Osteoblast (primary cell): ENCODE measurements at regions not wholly inside any gene's neighbourhood (a gene's known extent, or its start where the extent isn't known, plus 50 kb on each side); places are given as distances from the start of the nearest gene placed in this dataset.

Experiments used
- DNase-seq: peaks from one replicate; pipeline ENCODE4 v3.0.0; 2011; ENCODE audit warnings: low spot score, mixed read lengths; ENCODE audit not compliant: insufficient read length; ENCODE audit errors: missing footprints
- H2AFZ ChIP-seq: 2 replicates; pipeline ENCODE4 v1.6.0; 2011; ENCODE audit warnings: mild to moderate bottlenecking, low read length
- H3K27ac ChIP-seq: 2 replicates; pipeline ENCODE4 v1.5.1; 2011; ENCODE audit warnings: mild to moderate bottlenecking, low read depth, low read length, moderate library complexity
- H3K27me3 ChIP-seq: 2 replicates; pipeline ENCODE4 v1.6.0; 2012; ENCODE audit warnings: mild to moderate bottlenecking, control low read depth, inconsistent platforms, low read length, moderate library complexity; ENCODE audit not compliant: insufficient read depth
- H3K36me3 ChIP-seq: 2 replicates; pipeline ENCODE4 v1.5.1; 2011; ENCODE audit warnings: mild to moderate bottlenecking, low read length, control low read depth, moderate library complexity; ENCODE audit not compliant: insufficient read depth
- H3K4me1 ChIP-seq: 2 replicates; pipeline ENCODE4 v1.5.1; 2011; ENCODE audit warnings: mild to moderate bottlenecking, low read length, control low read depth, moderate library complexity; ENCODE audit not compliant: insufficient read depth
- H3K4me2 ChIP-seq: 2 replicates; pipeline ENCODE4 v1.6.0; 2011; ENCODE audit warnings: mild to moderate bottlenecking, low read length; ENCODE audit not compliant: insufficient read depth
- H3K4me3 ChIP-seq: fragments of 200-600 bp; sonication (generic); 3 replicates; pipeline ENCODE4 v1.5.1; 2012; ENCODE audit warnings: mild to moderate bottlenecking, low read length, inconsistent platforms; ENCODE audit not compliant: insufficient read depth
- H3K79me2 ChIP-seq: 2 replicates; pipeline ENCODE4 v1.6.0; 2012; ENCODE audit warnings: mild to moderate bottlenecking, low read length, control low read depth, inconsistent platforms; ENCODE audit not compliant: insufficient read depth
- H3K9me3 ChIP-seq: 2 replicates; pipeline ENCODE4 v1.5.1; 2011; ENCODE audit warnings: low read depth, low read length, control low read depth
- H4K20me1 ChIP-seq: 2 replicates; pipeline ENCODE4 v1.6.0; 2012; ENCODE audit warnings: mild to moderate bottlenecking, low read length, control low read depth; ENCODE audit not compliant: insufficient read depth
- TF ChIP-seq, protein P1 (sequence below): IDR thresholded peaks from 2 replicates; pipeline ENCODE4 v1.5.1; 2011; ENCODE audit warnings: mild to moderate bottlenecking, low read depth, low read length, moderate library complexity; ENCODE audit errors: extremely low read depth

DNA sequence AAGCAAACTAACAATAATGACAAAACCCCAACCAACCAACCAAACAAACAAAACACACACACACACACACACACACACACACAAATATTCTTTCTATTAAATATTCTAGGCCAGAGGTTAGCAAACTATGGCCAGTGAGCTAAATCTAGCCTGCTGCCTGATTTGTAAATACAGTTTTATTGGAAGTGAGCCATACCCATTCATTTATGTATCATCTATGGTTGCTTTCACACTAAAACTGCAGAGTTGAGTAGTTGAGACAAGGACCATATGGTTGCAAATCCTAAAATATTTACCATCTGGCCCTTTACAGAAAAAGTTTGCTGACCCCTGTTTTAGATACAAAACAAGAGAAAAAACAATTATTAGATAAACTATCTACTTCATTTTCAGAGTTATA lies 620.5 kb upstream of the SEMA6A start:
- TF ChIP-seq, protein P1, sequence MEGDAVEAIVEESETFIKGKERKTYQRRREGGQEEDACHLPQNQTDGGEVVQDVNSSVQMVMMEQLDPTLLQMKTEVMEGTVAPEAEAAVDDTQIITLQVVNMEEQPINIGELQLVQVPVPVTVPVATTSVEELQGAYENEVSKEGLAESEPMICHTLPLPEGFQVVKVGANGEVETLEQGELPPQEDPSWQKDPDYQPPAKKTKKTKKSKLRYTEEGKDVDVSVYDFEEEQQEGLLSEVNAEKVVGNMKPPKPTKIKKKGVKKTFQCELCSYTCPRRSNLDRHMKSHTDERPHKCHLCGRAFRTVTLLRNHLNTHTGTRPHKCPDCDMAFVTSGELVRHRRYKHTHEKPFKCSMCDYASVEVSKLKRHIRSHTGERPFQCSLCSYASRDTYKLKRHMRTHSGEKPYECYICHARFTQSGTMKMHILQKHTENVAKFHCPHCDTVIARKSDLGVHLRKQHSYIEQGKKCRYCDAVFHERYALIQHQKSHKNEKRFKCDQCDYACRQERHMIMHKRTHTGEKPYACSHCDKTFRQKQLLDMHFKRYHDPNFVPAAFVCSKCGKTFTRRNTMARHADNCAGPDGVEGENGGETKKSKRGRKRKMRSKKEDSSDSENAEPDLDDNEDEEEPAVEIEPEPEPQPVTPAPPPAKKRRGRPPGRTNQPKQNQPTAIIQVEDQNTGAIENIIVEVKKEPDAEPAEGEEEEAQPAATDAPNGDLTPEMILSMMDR, result no peak
- Histone ChIP-seq H2AFZ (no peak overlapping the region), H4K20me1 (no peaks in the 10 kb centered on the region)

DNA sequence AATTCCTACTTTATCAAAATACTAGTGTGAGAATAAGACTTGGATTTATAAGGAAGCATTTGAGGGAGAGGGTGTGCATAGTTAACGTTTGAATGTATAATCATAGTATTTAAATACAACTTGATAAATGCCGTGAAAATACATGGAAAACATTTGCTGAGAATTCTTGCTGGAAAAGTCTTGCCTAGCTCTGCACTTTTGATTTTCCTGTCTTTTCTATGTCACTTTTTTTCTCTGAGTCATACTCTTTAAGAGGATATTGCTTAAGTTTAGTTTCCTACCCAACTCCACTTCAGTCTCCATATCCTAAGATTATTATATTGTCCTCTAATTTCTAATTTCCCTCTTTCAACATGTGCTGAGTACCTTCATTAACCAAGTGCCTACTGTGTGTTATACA lies 616.6 kb upstream of the SEMA6A start:
- H3K27ac ChIP-seq, result no peak overlapping the region
- no peaks in the 10 kb centered on the region for H3K36me3 ChIP-seq
- H2AFZ ChIP-seq, result no peak overlapping the region
- no peaks in the 10 kb centered on the region for H3K27me3 ChIP-seq
- no peaks in the 10 kb centered on the region for H3K4me1 ChIP-seq
- no peak overlapping the region for H3K4me2 ChIP-seq
- H3K9me3 ChIP-seq, result no peaks in the 10 kb centered on the region
- DNase-seq, result no peak
- no peak overlapping the region for H3K4me3 ChIP-seq
- no peaks in the 10 kb centered on the region for H4K20me1 ChIP-seq
- H3K79me2 ChIP-seq, result no peaks in the 10 kb centered on the region
- TF ChIP-seq, protein P1, result no peak

More for the DNA sequence above, 620.5 kb upstream of the SEMA6A start:
- H3K4me1 ChIP-seq, result no peaks in the 10 kb centered on the region
- no peaks in the 10 kb centered on the region for H3K79me2 ChIP-seq
- no peak for DNase-seq
- no peaks in the 10 kb centered on the region for H3K36me3 ChIP-seq
- no peaks in the 10 kb centered on the region for H3K27me3 ChIP-seq
- H3K4me3 ChIP-seq, result no peak overlapping the region
- H3K9me3 ChIP-seq, result no peaks in the 10 kb centered on the region
- H3K4me2 ChIP-seq, result no peak overlapping the region
- H3K27ac ChIP-seq, result no peak overlapping the region

DNA sequence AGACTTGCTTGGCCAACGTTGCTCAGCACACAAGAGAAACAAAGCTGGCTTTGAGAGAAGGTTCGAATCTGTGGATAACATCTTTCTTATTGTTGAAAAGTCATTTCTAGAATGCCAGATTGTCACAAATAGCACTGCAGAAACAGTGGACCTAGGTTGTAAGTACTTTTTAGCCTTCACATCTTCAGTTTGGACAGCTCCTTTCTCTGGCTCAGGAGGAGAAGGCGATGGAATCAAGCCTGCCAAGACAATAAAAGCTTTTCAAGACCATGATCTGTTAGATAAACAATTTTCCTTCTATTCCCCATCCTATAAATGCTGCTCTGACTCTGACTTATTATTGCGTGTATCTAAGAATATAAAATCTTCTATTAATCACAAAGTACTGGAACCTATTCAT lies 615.2 kb upstream of the SEMA6A start:
- H2AFZ ChIP-seq, result no peak overlapping the region
- H3K9me3 ChIP-seq, result no peaks in the 10 kb centered on the region
- no peaks in the 10 kb centered on the region for H3K4me1 ChIP-seq
- DNase-seq, result no peak
- H3K27ac ChIP-seq, result no peak overlapping the region
- TF ChIP-seq, protein P1, result no peak
- H3K4me2 ChIP-seq, result no peak overlapping the region
- H3K27me3 ChIP-seq, result no peaks in the 10 kb centered on the region
- no peaks in the 10 kb centered on the region for H3K36me3 ChIP-seq
- no peaks in the 10 kb centered on the region for H3K79me2 ChIP-seq
- H3K4me3 ChIP-seq, result no peak overlapping the region
- no peaks in the 10 kb centered on the region for H4K20me1 ChIP-seq

DNA sequence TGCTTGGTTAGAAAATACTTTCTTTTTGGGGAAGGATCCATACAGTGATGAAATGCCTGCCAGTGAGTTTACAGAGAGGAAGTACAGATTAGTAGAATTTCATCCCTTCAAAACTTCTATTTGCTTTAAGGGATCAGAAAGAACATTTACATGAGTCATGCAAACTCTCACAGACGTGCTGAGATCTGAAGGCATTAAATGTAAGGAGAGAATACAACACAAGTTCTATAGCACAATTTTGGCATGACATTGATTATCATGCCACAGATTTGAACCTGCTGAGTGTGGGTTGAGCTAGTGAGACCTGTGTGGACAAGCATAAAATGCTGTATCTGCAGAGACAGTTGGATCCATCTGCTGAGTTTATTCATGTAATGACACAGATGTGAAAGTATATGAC lies 613.6 kb upstream of the SEMA6A start:
- Histone ChIP-seq H3K9me3 (no peaks in the 10 kb centered on the region), H3K36me3 (no peaks in the 10 kb centered on the region), H3K79me2 (no peaks in the 10 kb centered on the region), H4K20me1 (no peaks in the 10 kb centered on the region), H2AFZ (no peak overlapping the region), H3K27me3 (no peaks in the 10 kb centered on the region), H3K4me1 (no peaks in the 10 kb centered on the region), H3K4me2 (no peak overlapping the region), H3K27ac (no peak overlapping the region), H3K4me3 (no peak overlapping the region)
- TF ChIP-seq, protein P1, result no peak
- no peak for DNase-seq
